Fibroblast of skin of scalp (primary cell): ENCODE measurements at regions not wholly inside any gene's neighbourhood (a gene's known extent, or its start where the extent isn't known, plus 50 kb on each side); places are given as distances from the start of the nearest gene placed in this dataset.

Source experiments
- DNase-seq: peaks from one replicate; pipeline ENCODE4 v3.0.0-alpha.2; 2013

DNA sequence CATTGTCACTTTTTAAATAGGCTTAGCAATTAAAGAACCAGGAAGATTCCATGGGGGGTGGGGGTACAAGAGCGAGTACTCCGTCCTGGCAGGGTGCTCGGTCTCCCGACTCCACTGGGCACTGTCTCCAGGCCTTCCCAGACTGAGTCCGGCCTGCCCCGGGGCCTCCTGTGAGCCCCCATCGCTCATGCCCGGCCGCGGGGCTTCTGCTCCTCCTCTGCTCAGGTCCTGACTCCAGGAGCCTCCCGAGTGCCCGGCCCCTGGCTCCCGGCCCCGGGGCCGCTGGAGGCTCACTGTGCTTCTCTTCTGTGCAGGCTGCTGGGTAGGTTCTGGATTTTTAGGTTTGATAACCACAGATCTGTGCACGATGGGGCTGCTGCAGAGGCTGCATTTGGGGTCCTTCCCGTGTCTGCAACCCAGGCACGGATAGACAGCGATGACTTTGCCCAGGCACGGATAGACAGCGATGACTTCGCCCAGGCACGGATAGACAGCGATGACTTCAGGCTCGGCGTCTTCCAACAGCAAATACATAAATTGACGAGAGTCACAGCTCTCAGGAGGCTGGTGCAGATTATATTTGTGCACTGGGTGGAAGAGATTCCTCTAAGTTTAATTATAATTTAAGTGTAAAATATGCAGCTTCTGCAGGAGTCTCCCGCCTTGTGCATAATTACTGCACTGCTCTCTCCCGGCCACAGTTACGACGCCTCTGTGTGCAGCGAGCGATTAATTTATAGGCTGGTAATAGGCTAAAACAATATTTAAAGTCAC is 74.8 kb upstream of the RXRA start:
- DNase-seq = no peak

DNA sequence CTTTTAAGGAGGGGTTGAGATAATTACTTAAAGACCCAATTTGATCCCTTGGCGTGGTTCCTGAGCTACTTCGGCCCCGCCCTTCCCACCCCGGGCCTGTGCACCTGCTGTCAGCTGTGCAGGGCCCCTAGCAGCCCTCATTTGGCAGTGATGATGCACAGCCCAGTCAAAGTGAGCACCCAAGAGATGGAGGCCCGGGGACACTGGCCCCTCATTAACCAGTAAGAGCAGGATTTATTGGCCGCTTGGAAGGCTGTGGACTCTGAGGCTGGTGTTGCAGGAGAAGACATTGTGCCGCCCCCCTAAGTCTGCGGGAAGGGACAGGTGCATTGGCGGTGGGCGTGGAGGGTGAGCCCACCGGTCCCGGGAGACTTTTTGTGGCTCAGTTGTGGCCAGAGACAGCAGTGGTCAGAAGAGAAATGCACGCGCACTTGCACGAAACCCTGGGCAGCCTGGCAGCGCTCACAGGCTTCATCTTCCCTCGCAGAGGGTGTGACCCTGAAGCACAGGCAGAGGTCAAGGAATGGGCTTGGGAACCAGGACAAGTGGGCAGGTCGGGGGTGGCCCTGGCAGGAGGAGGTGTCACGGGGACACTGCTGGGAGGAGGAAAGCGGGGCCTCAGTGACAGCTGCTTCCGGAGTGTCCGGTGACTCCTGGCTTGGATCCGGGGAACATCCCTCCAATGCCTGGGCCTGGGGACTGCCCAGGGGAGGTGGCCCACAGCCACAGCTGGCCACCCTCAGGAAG is 74.0 kb upstream of the RXRA start:
- no peak for DNase-seq

DNA sequence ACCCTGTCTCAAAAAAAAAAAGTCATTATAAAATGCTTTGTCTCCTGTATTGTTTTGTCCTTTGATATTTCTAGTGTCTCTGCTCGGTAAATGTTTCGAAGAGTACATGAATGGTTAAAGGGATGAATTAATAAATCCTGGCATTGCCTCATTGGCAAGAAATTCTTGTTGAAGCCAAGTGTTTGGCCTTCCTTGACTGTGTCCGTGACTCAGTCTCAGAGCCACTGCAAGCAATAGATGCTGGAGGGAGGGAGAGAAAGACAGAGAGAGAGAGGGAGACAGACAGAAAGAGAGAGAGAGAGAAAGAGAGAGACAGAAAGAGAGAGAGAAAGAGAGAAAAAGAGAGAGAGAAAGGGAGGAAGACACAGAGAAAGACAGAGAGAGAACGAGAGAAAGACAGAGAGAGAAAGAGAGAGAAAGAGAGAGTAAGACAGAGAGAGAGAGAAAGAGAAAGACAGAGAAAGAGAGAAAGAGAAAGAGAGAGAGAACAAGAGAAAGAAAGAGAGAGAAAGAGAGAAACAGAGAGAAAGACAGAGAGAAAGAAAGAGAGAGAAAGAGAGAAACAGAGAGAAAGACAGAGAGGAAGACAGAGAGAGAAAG is 72.5 kb upstream of the RXRA start:
- DNase-seq = peak; percentile 37

DNA sequence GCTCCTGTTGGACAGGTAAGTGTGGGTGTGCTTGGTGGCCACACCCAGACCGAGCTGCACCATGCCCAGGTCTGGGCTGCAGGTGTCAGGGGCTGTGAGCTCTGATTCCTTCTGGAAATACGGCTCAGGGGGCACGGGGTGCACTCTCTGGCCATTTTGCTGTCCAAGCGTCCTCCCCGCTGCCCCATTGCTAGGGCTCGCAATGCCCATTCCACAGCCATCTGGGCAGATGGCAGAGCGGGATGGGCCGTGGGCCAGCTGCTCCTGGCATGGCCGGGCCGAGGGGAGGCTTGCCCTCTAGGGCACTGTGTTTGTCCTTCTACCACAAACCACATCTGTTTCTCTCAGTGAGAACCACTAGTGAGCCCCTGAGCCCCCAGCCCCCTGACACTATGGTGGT is 67.9 kb upstream of the RXRA start:
- no peak for DNase-seq

DNA sequence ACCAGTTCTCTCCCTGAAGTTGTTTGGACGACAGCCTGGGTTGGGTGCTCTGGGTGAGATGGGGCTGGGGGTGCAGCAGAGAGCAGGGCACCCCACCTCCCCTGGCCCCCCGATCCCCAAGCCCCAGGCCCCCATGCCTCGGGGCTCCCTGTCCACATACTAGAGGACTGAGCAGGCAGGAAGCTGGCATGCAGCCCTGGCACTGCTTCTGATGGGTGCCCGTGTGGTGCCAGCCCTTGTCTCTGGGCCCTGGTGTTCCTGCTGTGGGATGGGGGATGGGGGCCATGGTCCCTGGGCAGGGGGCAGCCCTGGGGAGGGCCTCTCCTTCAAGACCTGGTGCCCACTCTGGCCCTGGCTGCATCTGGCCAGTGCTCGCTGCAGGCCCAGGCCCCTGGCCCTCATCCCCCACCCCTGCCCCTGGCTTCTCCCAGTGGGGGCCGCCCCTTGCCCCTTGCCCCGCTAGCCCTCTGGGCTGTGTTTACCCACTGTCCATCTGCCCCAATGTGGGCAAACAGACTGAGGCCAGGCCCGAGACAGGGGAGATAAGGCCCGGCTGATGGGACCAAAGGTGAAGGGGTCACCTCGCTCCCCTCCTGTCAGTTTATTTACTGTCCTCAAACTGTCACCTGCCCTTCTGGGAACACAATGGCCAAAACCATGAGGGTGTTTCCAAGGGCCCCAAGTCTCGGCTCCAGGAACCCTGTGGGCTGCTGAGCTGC is 67.3 kb upstream of the RXRA start:
- no peak for DNase-seq

DNA sequence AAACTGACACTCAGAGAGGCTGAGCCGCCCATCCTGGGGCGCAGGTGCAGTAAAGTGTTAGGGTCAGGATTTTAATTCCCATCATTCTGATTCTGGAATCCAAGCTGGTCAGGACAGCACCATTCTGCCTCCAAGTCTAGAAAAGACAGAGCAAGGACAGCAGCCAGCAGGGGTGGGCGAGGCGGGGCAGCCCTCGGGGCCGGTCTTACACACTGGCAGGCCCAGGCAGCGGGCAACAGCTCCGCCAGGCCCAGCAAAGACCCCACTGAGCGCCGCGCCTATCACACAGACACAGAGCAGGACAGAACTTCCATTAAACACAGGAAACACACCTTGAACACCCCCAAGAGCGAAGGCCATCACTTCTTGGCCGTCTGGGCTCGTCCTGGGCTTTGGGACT is 66.5 kb upstream of the RXRA start:
- no peak for DNase-seq

DNA sequence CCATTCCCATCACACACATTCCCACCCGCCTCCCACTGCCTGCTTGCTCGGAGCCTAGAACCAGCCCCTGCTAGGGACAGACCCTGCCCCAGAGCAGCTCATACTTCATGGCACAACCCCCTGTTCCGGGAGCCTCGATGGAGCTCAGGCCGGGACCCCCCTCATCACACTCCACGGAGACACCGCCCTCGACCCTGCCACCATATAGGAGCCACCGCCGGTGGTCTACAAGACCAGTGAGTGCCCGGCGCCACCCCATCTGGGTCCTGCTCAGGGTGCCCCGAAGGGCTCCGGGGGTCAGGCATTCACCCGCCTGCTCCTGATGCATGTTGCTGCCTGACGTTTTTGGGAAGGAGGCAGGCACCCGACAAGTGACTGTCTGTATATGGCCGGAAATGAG is 65.5 kb upstream of the RXRA start:
- DNase-seq = no peak

DNA sequence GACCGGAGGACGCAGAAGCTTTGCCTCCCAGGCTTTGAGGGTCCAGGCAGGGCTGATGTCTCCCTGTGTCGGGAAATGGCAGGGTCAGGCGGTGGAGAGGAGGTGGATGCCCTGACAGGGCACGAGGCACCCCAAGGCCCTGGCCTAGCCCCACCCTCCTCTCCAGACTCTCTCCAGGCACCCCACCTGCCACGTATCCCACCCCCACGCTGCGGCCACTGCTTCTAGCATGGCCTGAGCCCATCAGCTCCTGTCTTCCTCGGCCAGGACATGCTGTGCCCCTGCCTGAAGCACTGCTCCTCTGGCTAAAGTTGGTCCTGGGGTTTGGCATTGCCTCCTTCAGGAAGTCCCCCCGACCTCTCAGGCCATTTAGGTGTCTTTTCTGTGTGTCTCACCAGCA is 64.2 kb upstream of the RXRA start:
- no peak for DNase-seq

DNA sequence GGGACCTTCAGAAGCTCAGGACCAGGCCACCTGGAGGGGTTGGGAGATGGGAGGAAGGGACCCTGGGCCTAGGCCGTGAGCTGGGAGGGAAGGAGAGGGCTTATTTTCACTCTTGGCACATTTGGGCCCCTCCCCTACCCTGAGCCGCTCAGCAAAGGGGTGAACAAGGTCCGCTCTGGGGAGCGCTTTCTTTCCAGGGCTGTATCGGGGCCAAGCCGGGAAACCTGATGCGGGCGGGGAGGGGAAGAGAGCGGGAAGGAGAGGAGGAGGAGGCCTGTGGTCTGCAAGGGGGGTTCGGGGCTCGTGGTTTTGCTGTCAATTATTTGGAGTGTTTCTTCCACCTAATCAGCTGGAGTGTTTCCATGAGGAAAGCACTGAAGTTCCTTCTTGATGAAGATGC is 62.7 kb upstream of the RXRA start:
- DNase-seq = no peak

DNA sequence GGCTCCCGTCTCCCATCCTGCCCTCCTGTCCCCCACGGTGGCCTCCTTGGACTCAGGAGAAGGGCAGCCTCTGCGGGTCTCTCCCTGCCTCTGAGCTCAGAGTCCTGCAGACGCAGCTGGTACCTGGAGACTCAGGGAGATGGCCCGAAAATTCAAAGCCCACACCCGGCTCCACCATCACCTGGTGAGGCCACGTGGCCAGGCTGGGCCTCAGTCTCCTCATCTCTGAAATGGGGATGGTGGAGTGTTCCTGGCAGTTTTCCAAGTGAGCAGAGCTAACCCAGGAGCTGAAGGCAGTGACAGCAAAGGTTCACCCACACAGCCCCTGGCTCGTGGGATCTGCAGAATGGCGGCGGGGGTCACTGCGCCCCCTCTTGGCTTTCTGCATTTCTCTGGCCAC is 62.1 kb upstream of the RXRA start:
- DNase-seq = no peak

DNA sequence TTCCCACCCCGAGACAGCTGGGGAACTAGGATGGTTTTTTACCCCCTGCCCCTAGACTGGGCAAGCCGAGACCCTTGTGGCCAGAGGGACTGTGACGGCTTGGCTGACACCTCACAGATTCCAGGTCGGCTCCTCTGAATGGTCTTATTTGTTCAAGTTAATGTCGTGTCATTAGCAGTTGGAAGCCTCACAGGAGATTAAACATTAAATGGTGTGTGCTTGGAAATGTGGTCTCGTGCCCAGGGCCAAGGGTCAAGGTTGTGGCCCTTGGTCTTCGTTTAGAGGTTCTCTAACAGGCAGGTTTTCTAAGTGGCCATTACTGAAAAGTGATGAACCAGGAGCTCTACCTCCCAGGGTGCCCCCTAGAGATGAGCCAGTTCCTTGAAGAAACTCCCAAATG is 61.2 kb upstream of the RXRA start:
- DNase-seq = no peak

DNA sequence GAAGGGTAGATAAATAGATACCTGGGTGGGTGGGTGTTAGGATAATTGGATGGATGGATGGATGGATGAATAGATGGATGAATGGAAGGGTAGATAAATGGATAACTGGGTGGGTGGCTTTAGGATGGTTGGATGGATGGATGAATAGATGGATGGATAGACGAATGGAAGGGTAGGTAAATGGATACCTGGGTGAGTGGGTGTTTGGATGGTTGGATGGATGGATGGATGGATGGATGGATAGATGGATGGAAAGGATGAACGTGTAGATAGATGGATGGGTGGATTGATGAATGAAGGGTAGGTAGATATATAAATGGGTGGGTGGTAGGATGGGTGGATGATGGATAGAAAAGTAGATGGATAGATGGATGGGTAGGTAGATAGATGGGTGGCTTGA is 59.8 kb upstream of the RXRA start:
- DNase-seq = no peak

DNA sequence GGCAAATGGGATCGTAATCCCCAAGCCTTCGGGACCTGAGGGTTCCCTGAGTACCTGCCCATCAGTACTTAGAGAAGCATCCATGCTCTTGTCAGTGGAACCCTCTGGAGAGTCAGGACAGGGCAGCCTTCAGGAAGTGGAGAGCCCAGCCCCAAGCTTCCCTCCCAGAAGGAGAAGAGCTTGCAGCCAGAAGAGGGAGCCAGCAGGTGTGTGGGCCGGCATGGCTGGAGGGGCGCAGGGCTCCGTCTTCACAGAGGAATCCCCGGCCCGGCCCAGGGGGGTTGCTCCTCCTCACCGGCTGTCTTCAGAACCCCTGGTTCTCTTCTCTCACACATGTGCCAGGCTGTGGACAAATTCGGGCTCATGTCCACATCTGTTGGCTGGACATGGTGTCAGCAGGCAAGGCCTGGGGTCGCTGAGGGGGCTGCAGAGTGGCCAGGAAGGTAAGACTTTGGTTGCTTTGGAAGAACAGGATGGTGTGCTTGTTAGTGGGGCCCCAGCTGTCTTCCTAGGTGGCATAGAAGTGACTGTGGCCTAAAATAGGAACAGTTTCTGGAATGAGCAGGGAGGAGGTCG is 58.9 kb upstream of the RXRA start:
- no peak for DNase-seq

DNA sequence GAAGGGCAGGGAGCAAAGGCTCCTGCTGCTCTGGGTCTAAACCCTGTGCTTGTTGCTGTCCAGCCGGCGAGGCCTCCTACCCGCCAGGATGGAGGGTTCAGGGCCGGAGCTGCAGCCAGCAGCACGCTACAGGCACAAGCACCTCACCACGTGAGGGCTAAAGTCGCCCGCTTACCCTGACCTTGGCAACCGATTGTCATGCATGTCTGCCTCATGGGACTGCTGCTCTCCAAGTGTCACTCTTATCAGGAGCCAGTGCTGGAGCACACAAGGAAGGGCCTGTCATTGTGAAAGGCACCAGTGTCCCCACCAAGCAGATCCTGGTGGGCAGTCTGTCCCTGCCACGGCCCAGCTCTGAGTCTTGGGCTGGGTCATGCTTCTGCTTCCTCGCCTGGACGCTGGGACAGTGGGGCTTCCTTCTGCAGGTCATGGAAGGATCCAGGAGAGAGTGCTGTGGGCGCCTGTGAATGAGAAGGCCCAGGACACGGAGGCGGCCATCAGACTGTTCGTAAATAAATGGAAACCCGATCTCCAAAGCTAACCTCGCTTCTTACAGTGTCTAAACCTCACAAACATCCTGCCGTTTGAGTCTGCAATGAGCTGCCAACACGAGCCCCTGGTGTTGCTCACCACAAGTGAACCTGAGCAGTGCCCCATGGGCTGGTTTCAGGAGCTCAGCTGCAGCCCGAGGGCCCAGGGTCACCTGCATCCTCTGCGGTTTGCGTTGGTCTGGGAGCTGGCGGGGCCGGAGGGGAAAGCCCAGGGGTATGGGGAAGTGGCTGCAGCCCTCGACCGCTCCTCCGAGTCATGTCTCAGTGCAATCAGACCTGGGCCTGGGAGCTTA is 58.2 kb upstream of the RXRA start:
- DNase-seq = no peak

DNA sequence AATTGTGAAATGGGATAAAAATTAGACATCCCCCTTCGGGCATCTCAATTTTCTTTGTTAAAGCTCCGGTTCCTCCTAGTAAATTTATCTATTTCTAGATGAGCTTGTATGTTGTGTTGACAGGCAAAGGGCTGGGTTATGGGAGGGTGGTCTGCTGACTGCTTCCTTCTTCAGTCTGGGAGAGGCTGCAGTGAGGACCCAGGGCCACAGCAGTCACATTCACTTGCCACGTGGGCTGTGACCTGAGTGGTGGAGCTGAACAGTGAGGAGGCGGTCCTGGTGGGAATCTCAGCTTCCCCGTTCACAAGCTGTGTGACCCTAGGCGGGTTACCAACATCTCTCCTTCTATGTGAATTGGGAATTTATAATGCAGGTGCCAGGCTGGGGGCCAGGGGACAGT is 57.5 kb upstream of the RXRA start:
- no peak for DNase-seq

DNA sequence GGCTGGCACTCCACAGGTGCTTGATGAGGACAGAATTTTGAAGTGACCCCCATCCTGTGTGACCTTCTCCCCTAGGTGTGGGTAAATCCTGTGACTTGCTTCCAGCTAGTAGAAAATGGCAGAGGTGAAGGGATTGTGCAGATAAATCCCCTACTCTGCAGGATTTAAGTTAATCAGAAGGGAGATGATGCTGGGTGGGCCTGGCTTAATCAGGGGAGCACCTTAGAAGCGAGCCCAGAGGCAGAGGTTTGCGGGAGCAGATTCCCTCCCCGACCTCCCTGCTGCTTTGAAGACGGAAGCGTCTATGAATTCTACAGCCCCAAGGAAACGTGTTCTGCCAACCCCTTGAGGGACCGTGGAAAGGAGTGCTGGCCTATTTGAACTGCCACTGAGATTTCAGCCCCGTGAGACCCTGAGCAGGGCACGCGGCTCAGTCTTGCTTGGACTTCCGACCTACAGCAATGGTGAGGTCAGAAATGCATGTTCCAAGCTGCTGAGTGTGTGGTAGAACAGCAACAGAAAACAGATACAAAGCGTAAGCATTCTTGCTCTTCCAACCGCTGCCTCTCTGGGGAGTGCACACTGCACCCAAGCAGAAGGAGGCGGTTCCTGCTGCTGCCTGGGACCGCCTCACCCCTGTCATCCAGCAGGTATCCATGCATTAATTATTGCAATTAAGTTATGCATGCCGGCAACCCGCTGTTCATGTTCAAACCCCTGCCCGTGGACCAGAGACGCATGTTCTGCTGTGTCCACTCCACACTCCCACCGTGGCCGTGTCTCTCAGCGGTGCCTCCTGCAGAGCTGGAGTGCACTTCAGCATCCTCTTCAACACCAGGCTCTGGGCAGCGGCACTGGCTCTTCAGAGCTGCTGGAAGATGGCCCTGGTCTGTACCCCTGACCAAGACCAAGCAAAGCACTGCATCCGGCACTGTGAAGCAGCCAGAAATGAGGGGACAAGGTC is 54.6 kb upstream of the RXRA start:
- no peak for DNase-seq

DNA sequence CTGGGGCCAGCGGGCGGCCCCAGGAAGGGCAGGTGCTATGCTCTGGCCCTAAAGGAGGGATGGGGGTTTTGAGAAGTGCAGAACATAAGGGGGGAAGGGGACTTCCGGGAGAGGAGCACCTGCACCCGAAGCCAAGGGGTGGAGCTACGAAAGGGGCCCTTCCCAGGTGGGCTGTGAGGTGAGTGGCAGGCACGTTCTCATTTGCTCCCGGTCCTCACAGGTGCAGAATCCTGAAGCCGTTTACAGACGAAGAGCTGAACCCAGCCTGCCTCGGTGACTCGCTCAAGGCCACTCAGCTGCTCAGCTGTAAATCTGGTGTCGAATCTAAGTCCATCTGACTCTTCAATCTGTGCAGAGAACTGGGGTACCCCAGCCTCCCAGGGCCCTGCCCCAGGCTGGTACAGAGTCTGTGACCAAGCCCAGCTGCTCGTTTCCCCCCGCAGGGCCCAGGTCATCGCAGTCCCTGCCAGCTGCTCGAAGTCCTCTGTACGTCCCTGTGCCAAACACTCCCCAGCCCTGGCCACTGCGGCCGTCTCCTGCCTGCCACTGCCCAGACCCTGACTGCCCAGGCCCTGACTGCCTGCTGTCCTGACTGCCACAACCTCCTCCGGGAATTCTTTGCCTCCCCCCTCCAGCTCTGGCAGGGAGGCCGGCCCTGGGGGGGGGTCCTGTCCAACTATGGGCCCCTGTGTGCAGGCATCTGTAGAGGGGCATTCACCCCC is 53.8 kb upstream of the RXRA start:
- DNase-seq = no peak

DNA sequence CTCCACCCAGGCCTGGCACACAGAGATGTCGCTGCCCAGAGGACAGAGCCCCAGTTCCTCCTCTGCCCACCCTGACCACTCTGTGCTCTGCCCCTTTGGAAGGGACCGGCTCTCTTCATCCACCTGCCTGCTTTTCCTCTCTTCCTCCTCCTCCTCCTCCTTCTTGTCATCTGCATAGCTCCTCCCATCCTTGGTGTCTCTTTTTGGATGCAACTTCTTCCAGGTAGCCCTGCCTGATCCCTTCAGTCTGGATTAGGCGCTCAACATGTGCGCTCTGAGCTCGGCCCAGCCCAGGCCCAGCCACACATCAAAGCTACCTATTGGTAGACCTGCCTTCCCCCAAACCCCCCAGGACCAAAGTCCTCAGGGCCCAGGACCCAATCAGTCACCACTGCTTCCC is 52.6 kb upstream of the RXRA start:
- DNase-seq = no peak

DNA sequence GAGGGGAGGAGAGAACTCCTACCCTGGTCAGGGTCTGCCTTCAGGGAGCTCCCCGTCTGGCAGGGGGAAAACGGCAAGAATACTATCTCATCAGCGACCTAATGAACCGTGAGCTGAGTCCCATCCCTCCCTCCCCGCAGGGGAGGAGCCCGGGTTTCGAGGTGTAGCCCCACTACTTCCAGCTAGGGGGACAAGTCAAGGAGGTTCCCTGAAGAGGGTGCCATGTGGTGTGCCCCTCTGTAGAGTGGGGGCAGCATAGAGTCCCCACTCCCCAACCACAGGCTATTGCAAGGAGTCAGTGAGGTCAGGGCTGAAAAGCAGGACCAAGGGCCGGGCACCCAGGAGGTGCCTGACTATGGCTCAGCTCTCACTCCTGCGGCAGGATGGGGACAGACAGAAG is 50.9 kb upstream of the RXRA start:
- DNase-seq = no peak
